ENCODE measurements at regions not wholly inside any gene's neighbourhood (a gene's known extent, or its start where the extent isn't known, plus 50 kb on each side); places are given as distances from the start of the nearest gene placed in this dataset.

GRCh38 chr4:7127576-7127975 is 59.7 kb upstream of the GRPEL1 start:
- DNase-seq (ENCODE audit: low read depth), result no peak

GRCh38 chr4:7126981-7127380 is 59.1 kb upstream of the GRPEL1 start:
- DNase-seq (ENCODE audit: low read depth), result no peak

GRCh38 chr4:7124689-7125442 is 57.0 kb upstream of the GRPEL1 start:
- peak; percentile 96 for DNase-seq (ENCODE audit: low read depth)

DNA sequence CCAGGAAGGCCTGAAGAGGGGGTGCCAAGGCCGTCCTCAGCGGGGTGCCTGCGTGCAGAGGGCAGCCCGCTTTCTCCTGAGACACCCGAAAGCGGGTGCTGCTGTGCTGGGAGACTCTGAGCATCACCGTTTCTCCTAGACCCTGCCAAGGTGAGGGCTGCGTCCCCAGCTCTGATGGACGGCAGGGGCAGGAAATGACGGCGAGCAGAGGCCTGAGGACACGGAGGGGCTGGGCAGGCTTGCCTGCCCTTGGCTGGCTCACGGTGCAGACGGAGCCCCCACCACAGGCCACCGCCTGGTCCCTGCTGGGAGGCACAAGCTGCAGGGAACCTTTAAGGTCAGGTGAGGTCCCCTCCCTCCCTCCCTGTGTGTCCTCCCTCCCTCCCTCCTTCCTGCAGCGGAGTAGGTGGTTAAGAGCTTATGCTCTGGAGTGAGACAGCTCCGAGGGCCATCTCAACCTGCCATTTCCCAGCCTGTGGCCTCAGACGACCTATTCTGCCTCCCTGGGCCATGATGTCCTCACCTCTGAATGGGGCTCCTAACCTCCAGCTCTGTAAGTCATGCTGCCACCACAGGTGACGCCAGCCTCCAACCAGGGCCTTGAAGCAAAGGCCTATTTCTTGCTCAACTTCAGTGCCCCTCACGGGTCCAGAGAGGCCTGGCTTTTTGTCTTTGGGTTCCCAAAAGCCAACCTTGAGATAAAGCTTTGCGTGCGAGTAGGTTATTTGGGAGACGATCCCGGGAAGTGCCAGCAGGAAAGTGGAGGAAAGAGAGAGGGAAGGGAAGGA is 54.2 kb upstream of the GRPEL1 start:
- DNase-seq (ENCODE audit: low read depth), result no peak

DNA sequence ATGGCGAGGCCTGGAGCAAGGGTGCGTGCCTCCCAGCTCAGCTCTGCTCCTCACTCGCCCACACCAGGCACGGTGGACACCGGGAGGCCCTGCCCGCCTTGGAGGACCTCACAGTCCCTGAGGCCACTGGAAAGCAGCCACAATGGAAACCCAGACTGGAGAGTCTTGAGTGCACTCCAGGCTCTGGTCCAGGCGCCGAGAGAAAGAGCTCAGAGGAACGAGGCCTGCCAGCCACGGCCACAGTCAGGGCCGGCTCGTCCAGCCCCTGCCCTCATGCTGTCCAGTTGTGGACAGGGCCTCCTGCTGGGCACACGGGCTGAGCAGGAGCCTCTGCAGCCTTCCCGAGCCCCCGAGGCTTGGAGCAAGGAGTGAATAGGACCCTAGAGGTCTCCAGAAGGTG is 53.3 kb upstream of the GRPEL1 start:
- no peak for DNase-seq (ENCODE audit: low read depth)

DNA sequence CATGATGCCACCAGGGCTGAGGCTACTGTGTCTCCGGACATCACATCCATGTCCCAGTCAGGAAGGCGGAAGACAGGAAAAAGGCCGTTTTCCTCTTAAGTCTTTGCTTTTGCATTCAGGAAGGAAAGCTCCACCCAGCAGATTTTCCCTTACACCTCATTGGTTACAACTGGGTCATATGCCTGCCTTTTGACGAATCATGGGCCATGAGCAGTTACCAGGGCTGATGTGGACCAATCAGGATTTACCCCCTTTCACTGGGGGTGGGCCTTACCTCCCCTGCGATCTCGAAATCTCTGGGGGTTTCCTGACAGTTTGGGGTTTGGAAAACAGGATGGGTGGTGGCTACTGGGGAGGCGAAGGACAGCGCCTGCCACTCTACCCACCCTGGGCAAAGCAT is 52.5 kb upstream of the GRPEL1 start:
- DNase-seq (ENCODE audit: low read depth), result peak; percentile 31

DNA sequence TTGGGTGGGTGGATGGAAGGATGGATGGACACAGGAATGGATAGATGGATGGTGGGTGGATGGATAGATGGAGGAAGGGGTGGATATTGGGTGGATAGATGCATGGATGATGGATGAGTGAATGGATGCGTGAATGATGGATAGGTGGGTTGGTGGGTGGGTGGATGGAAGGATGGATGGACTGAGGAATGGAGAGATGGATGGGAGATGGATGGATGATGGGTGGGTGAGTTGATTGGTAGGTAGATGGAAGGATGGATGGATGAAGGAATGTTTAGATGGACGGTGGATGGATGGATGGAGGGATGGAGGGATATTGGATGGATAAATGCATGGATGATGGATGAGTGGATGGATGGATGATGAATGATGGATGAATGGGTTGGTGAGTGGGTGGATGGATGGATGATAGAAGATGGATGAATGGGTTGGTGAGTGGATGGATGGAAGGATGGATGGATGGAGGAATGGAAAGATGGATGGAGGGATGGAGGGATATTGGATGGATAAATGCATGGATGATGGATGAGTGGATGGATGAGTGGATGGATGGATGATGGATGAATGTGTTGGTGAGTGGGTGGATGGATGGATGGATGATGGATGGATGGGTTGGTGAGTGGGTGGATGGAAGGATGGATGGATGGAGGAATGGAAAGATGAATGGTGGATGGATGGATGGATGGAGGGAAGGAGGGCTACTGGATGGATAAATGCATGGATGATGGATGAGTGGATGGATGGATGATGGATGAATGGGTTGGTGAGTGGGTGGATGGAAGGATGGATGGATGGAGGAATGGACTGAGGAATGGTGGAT is 50.4 kb upstream of the GRPEL1 start:
- DNase-seq (ENCODE audit: low read depth), result no peak
